SH-SY5Y (cell line): ENCODE measurements at regions not wholly inside any gene's neighbourhood (a gene's known extent, or its start where the extent isn't known, plus 50 kb on each side); places are given as distances from the start of the nearest gene placed in this dataset.

Source experiments
- GATA2 ChIP-seq: IDR thresholded peaks from 2 replicates; pipeline ENCODE4 v1.6.1; 2011; ENCODE audit warnings: mild to moderate bottlenecking, low read depth, low read length
- GATA3 ChIP-seq: IDR thresholded peaks from 2 replicates; pipeline ENCODE4 v1.6.1; 2011; ENCODE audit warnings: low read depth, mild to moderate bottlenecking, low read length, moderate library complexity

- TF ChIP-seq GATA2 (no peak), GATA3 (no peak)
Observed at GRCh38 chr2:143877876-143878530, 641.9 kb downstream of the ZEB2 start.

- TF ChIP-seq GATA2 (no peak), GATA3 (no peak)
Observed at GRCh38 chr2:143877056-143877455, 642.9 kb downstream of the ZEB2 start.

GRCh38 chr2:143875295-143876233, 644.4 kb downstream of the ZEB2 start:
- TF ChIP-seq GATA3 (no peak), GATA2 (no peak)

GRCh38 chr2:143873886-143874285, 646.0 kb downstream of the ZEB2 start:
- TF ChIP-seq GATA3: no peak
- no peak for TF ChIP-seq GATA2

GRCh38 chr2:143870696-143871095, 649.2 kb downstream of the ZEB2 start:
- TF ChIP-seq GATA3: no peak
- TF ChIP-seq GATA2: no peak

- TF ChIP-seq GATA3: no peak
- no peak for TF ChIP-seq GATA2
Observed at GRCh38 chr2:143856978-143857377, 662.9 kb downstream of the ZEB2 start.

- TF ChIP-seq GATA2: no peak
- no peak for TF ChIP-seq GATA3
Observed at GRCh38 chr2:143852759-143853158, 667.2 kb downstream of the ZEB2 start.

- no peak for TF ChIP-seq GATA2
- no peak for TF ChIP-seq GATA3
Observed at GRCh38 chr2:143850084-143850483, 669.8 kb downstream of the ZEB2 start.

- TF ChIP-seq GATA2 (no peak), GATA3 (no peak)
Observed at GRCh38 chr2:143847257-143847656, 672.7 kb downstream of the ZEB2 start.

- no peak for TF ChIP-seq GATA2
- TF ChIP-seq GATA3: no peak
Observed at GRCh38 chr2:143844986-143845385, 674.9 kb downstream of the ZEB2 start.

GRCh38 chr2:143843686-143844085, 676.2 kb downstream of the ZEB2 start:
- TF ChIP-seq GATA3 (no peak), GATA2 (no peak)

GRCh38 chr2:143842836-143843235, 677.1 kb downstream of the ZEB2 start:
- TF ChIP-seq GATA2 (no peak), GATA3 (no peak)

- TF ChIP-seq GATA2 (no peak), GATA3 (no peak)
Observed at GRCh38 chr2:143841935-143842334, 678.0 kb downstream of the ZEB2 start.

- TF ChIP-seq GATA3 (no peak), GATA2 (no peak)
Observed at GRCh38 chr2:143840601-143841000, 679.3 kb downstream of the ZEB2 start.

GRCh38 chr2:143840194-143840593, 679.7 kb downstream of the ZEB2 start:
- TF ChIP-seq GATA2 (no peak), GATA3 (no peak)

- TF ChIP-seq GATA3 (no peak), GATA2 (no peak)
Observed at GRCh38 chr2:143839456-143839855, 680.5 kb downstream of the ZEB2 start.
